Stimulated activated naive CD8-positive, alpha-beta T cell treated with anti-CD3 and anti-CD28 coated beads, Interleukin-15, amount 100 ng/mL, for 72 hours (primary cell): ENCODE measurements at regions not wholly inside any gene's neighbourhood (a gene's known extent, or its start where the extent isn't known, plus 50 kb on each side); places are given as distances from the start of the nearest gene placed in this dataset.

ENCODE experiments used
- ATAC-seq: fragments of 150-1000 bp; cut with Tn5 transposase; 2 replicates; pipeline ENCODE4 v1.10.0; 2021; ENCODE audit warnings: mild to moderate bottlenecking, moderate library complexity
- DNase-seq, 2 donors: peaks; one replicate each; pipeline ENCODE4 v3.0.0; 2021 to 2022
- H3K27ac Mint-ChIP-seq, 2 donors: one replicate each; pipeline ENCODE4 v1.8.0; 2022; ENCODE audit warnings: mild to moderate bottlenecking in 2 of 2, mixed read lengths in 2 of 2, moderate library complexity in 2 of 2
- H3K27me3 Mint-ChIP-seq: one replicate; pipeline ENCODE4 v1.8.0; 2022; ENCODE audit warnings: mixed read lengths
- H3K4me1 Mint-ChIP-seq: one replicate; pipeline ENCODE4 v1.8.0; 2022; ENCODE audit warnings: mild to moderate bottlenecking, mixed read lengths
- H3K4me3 Mint-ChIP-seq, 2 donors: one replicate each; pipeline ENCODE4 v1.8.0; 2022; ENCODE audit warnings: mild to moderate bottlenecking in 2 of 2, mixed read lengths in 2 of 2, moderate library complexity in 1 of 2
- H3K9me3 Mint-ChIP-seq, 2 donors: one replicate each; pipeline ENCODE4 v1.8.0; 2022; ENCODE audit warnings: mixed read lengths in 2 of 2

DNA sequence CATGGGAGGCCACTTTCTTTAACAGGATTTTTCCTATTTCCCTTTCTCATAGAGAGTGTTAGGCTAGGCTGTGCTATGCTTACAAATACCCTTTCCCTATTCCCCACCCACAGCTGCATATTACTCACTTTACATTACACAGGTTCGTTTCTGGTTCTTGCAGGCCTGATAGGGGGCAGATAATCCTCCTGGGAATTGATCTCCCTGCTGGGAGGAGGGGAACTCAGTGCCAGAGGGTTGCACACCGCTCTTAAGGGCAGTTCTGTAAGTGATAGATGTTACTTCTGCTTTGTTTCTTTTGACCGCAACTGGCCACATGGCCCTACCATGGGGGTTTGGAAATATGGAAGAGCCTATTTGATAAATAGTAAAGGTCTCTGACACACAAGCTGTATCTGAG is 54.0 kb upstream of the NTRK2 start:
- no peak for ATAC-seq
- Mint-ChIP-seq H3K9me3 (no peaks in the 10 kb centered on the region), H3K4me3 (no peak overlapping the region), H3K27me3 (no peaks in the 10 kb centered on the region), H3K4me1 (no peaks in the 10 kb centered on the region), H3K27ac (no peak overlapping the region)
- no peak for DNase-seq

DNA sequence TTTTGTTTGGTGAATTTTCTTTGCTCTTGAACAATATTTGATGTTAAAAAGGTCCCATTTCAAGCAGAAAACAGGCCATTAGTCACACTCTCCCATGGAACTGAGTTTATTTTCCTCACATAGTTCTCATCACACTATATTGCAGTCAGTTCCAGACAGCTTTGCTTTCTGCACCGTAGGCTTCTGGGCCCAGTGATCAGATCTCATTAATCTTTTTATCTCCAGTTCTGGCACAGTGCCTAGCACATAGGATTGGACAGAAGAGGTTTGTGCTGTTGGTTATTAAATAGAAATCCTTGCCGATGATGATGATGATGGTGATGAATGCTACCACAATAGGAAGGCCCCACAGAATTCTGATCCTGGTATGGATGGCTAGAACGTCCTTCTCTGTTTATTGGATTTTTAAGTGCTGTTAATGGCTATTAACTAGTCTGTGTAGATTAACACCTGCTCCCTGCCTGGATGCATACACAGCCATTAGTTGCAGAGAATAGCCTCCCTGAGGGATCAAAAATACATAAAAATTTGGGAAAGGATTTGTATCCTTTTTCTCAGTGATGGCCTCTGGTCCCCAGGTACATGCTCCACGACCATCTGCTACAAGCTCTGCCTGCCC is 52.0 kb upstream of the NTRK2 start:
- no peak for DNase-seq
- Mint-ChIP-seq H3K4me3 (no peak overlapping the region), H3K27ac (peak overlapping the region in 1 of 2 donors; percentile 29), H3K4me1 (no peaks in the 10 kb centered on the region), H3K27me3 (no peaks in the 10 kb centered on the region), H3K9me3 (no peaks in the 10 kb centered on the region)
- ATAC-seq = no peak
